Fibroblast of lung (primary cell): ENCODE measurements at regions not wholly inside any gene's neighbourhood (a gene's known extent, or its start where the extent isn't known, plus 50 kb on each side); places are given as distances from the start of the nearest gene placed in this dataset.

Source experiments
- DNase-seq, 2 donors: peaks; one replicate each; pipeline versions ENCODE4 v3.0.0 to v3.0.0-alpha.2; 2010; ENCODE audit warnings: low read depth in 2 of 2
- H2AFZ ChIP-seq: 2 replicates; pipeline ENCODE4 v1.5.1; 2012; ENCODE audit warnings: low read length, control low read depth, inconsistent platforms
- H3K27ac ChIP-seq: 2 replicates; pipeline ENCODE4 v1.5.1; 2011; ENCODE audit warnings: low read length, control low read depth; ENCODE audit not compliant: insufficient read depth
- H3K27me3 ChIP-seq: 2 replicates; pipeline ENCODE4 v1.5.1; 2011; ENCODE audit warnings: mild to moderate bottlenecking, low read length; ENCODE audit not compliant: control insufficient read depth, insufficient read depth
- H3K36me3 ChIP-seq: 2 replicates; pipeline ENCODE4 v1.5.1; 2011; ENCODE audit warnings: low read length; ENCODE audit not compliant: control insufficient read depth, insufficient read depth
- H3K4me1 ChIP-seq: 2 replicates; pipeline ENCODE4 v1.5.1; 2011; ENCODE audit warnings: low read length; ENCODE audit not compliant: control insufficient read depth, insufficient read depth; ENCODE audit errors: extremely low read depth
- H3K4me2 ChIP-seq: 2 replicates; pipeline ENCODE4 v1.5.1; 2011; ENCODE audit warnings: low read length, control low read depth; ENCODE audit not compliant: insufficient read depth; ENCODE audit errors: extremely low read depth
- H3K4me3 ChIP-seq, 4 experiments: fragments of 200-600 bp in 1 of 4; sonication (generic) in 1 of 4; replicated peaks in 1 of 4; 2 replicates each; pipeline ENCODE4 v1.5.1; 2011 to 2016; ENCODE audit warnings: low read length in 4 of 4, low read depth in 3 of 4, mild to moderate bottlenecking in 3 of 4, control low read depth in 2 of 4, inconsistent platforms in 1 of 4, mixed read lengths in 1 of 4; ENCODE audit not compliant: insufficient read depth in 1 of 4; ENCODE audit errors: control extremely low read depth in 1 of 4
- H3K79me2 ChIP-seq: 2 replicates; pipeline ENCODE4 v1.5.1; 2012; ENCODE audit warnings: mild to moderate bottlenecking, low read length, inconsistent platforms; ENCODE audit not compliant: control insufficient read depth, insufficient read depth
- H3K9ac ChIP-seq: 2 replicates; pipeline ENCODE4 v1.5.1; 2011; ENCODE audit warnings: mild to moderate bottlenecking, low read length, control low read depth; ENCODE audit not compliant: insufficient read depth
- H3K9me3 ChIP-seq: 2 replicates; pipeline ENCODE4 v1.5.1; 2012; ENCODE audit warnings: low read depth, low read length; ENCODE audit not compliant: control insufficient read depth, insufficient read depth
- H4K20me1 ChIP-seq: 2 replicates; pipeline ENCODE4 v1.5.1; 2011; ENCODE audit warnings: low read length; ENCODE audit not compliant: control insufficient read depth, insufficient read depth; ENCODE audit errors: extremely low read depth
- EZH2 ChIP-seq: IDR thresholded peaks from 2 replicates; pipeline ENCODE4 v1.5.1; 2012; ENCODE audit warnings: low read length, control low read depth, mild to moderate bottlenecking; ENCODE audit errors: missing control alignments
- TF ChIP-seq, protein P1 (sequence below), 2 donors: IDR thresholded peaks in 1 of 2; conservative IDR thresholded peaks in 1 of 2; 1 replicate in 1 of 2; 2 replicates in 1 of 2; pipeline ENCODE4 v1.5.1; 2011 to 2012; ENCODE audit warnings: low read length in 2 of 2, control low read depth in 1 of 2, inconsistent platforms in 1 of 2, low read depth in 1 of 2, mild to moderate bottlenecking in 1 of 2

DNA sequence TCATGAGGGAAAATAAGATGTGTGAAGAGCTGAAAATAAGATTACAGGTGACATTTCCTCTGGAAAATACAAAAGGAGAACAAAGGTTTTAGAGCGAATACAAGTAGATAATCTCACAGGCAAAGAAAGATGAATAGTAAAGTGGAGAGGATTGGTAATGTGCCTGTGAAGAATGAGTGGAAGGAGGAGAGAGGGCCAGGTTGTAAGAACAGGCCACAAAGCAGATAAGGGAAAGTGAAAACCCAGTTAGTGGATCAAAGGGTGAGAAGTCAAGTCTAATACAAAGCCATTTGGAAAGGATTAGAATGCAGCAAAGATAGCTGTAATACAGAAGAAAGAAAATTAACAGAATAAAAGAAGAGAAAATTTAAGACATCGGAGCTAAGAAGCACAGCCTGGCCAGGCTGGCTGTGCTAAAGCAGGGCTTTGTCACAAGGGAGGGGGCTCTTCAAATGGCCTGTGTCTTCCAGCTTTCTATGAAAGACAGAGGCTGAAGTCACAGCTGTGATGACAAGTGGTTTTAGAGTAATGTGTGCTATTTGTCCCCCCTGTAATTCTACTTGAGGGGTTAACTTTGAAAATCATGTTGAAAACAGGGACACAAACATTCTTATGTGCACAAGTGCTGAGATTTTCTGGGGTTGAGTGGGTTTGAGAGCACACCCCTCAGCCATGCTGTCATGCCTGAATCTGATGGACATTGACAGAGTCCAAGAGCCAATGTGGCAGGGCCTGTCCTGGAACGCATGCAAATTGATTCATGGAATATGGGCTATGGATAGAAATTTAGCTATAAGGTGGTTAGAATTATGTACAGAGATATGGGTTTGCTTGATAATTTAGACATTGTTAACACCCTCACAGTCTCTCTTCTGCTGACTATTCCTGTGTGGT is 344.5 kb upstream of the NAV3 start:
- H4K20me1 ChIP-seq = no peaks in the 10 kb centered on the region
- H3K4me3 ChIP-seq = no peak overlapping the region
- no peak overlapping the region for H2AFZ ChIP-seq
- no peaks in the 10 kb centered on the region for H3K4me1 ChIP-seq
- no peaks in the 10 kb centered on the region for H3K9me3 ChIP-seq
- no peak overlapping the region for H3K4me2 ChIP-seq
- no peak overlapping the region for H3K9ac ChIP-seq
- DNase-seq = no peak
- no peaks in the 10 kb centered on the region for H3K27me3 ChIP-seq
- H3K27ac ChIP-seq = no peak overlapping the region
- TF ChIP-seq, protein P1, sequence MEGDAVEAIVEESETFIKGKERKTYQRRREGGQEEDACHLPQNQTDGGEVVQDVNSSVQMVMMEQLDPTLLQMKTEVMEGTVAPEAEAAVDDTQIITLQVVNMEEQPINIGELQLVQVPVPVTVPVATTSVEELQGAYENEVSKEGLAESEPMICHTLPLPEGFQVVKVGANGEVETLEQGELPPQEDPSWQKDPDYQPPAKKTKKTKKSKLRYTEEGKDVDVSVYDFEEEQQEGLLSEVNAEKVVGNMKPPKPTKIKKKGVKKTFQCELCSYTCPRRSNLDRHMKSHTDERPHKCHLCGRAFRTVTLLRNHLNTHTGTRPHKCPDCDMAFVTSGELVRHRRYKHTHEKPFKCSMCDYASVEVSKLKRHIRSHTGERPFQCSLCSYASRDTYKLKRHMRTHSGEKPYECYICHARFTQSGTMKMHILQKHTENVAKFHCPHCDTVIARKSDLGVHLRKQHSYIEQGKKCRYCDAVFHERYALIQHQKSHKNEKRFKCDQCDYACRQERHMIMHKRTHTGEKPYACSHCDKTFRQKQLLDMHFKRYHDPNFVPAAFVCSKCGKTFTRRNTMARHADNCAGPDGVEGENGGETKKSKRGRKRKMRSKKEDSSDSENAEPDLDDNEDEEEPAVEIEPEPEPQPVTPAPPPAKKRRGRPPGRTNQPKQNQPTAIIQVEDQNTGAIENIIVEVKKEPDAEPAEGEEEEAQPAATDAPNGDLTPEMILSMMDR (conservative IDR thresholded peaks at IDR 0.05 in 1 of 2, IDR thresholded peaks at IDR 0.05 in 1 of 2; ENCODE audit: low read depth in 1 of 2, low read length in 2 of 2) = no peak
- no peak for TF ChIP-seq EZH2
- no peaks in the 10 kb centered on the region for H3K36me3 ChIP-seq
- H3K79me2 ChIP-seq = no peaks in the 10 kb centered on the region

DNA sequence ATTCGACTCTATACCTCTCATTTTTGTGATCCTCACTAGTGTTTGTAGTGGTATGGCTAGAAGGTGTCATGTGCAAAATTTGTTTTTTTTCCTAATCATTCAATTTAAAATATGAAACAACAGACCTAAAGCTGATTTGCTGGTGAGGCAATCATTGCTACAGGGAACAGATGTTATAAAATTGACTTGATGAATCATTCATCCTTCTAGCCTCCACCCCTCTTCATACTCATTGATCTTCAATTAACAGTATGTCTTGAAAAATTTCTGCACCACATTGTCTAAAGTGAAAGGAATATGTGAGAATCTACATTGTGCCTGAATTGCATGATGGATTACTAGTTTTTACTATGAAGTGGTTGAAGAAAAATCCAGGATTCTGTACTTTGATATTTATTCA is 349.0 kb upstream of the NAV3 start:
- no peaks in the 10 kb centered on the region for H3K79me2 ChIP-seq
- no peak for DNase-seq
- H3K27me3 ChIP-seq = no peaks in the 10 kb centered on the region
- H3K4me1 ChIP-seq = no peaks in the 10 kb centered on the region
- H3K4me3 ChIP-seq = no peak overlapping the region
- no peaks in the 10 kb centered on the region for H3K9me3 ChIP-seq
- H3K36me3 ChIP-seq = no peaks in the 10 kb centered on the region
- no peak overlapping the region for H2AFZ ChIP-seq
- TF ChIP-seq, protein P1 (conservative IDR thresholded peaks at IDR 0.05 in 1 of 2, IDR thresholded peaks at IDR 0.05 in 1 of 2; ENCODE audit: low read depth in 1 of 2, low read length in 2 of 2) = no peak
- no peak for TF ChIP-seq EZH2
- no peak overlapping the region for H3K27ac ChIP-seq
- no peak overlapping the region for H3K9ac ChIP-seq
- no peaks in the 10 kb centered on the region for H4K20me1 ChIP-seq
- no peak overlapping the region for H3K4me2 ChIP-seq

DNA sequence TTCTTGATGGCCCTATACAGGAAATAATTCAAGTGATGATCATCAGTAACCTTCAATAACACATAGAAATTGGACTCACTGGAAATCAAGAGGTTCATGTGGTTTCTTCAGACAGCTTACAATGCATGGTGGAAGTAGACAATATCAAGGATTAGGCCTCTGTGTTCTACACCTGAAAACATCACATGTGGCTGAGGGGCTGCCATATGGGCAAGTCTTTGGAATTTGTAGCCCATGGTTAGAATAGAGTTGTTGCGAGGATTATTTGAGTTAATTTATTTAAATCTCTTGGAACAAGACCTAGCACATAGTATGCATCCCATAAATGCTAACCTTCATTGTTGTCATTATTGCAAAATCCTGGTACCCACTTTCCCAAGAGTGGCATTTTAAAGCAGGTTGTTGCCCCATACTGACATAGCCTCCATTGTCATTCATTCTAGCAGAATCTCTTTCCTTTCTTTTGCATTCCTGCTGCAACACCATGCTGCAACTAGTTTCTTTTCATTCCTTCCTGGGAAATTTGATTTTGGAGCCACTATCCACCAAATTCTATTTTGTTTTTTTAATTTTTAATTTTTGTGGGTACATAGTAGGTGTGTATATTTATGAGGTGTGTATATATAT is 352.7 kb upstream of the NAV3 start:
- H4K20me1 ChIP-seq = no peaks in the 10 kb centered on the region
- no peaks in the 10 kb centered on the region for H3K79me2 ChIP-seq
- no peak overlapping the region for H3K9ac ChIP-seq
- H3K4me1 ChIP-seq = no peaks in the 10 kb centered on the region
- H3K4me3 ChIP-seq = no peak overlapping the region
- TF ChIP-seq, protein P1 (conservative IDR thresholded peaks at IDR 0.05 in 1 of 2, IDR thresholded peaks at IDR 0.05 in 1 of 2; ENCODE audit: low read depth in 1 of 2, low read length in 2 of 2) = no peak
- no peak for TF ChIP-seq EZH2
- H3K27me3 ChIP-seq = no peaks in the 10 kb centered on the region
- H3K4me2 ChIP-seq = no peak overlapping the region
- H2AFZ ChIP-seq = no peak overlapping the region
- no peaks in the 10 kb centered on the region for H3K9me3 ChIP-seq
- H3K36me3 ChIP-seq = no peaks in the 10 kb centered on the region
- H3K27ac ChIP-seq = no peak overlapping the region
- no peak for DNase-seq
